ENCODE measurements at regions not wholly inside any gene's neighbourhood (a gene's known extent, or its start where the extent isn't known, plus 50 kb on each side); places are given as distances from the start of the nearest gene placed in this dataset.

GRCh38 chr2:117631152-117631945 lies 183.1 kb upstream of the DDX18 start:
- no peak for DNase-seq (ENCODE audit: low read depth, low spot score)
- intact Hi-C loops (cut with micrococcal nuclease) = no loop called here
- no peaks in the 10 kb centered on the region for H3K79me2 ChIP-seq (ENCODE audit: insufficient read depth, low read length)
- no peak overlapping the region for H2AFZ ChIP-seq (ENCODE audit: low read depth, low read length, poor library complexity, severe bottlenecking)
- TF ChIP-seq, protein P1, sequence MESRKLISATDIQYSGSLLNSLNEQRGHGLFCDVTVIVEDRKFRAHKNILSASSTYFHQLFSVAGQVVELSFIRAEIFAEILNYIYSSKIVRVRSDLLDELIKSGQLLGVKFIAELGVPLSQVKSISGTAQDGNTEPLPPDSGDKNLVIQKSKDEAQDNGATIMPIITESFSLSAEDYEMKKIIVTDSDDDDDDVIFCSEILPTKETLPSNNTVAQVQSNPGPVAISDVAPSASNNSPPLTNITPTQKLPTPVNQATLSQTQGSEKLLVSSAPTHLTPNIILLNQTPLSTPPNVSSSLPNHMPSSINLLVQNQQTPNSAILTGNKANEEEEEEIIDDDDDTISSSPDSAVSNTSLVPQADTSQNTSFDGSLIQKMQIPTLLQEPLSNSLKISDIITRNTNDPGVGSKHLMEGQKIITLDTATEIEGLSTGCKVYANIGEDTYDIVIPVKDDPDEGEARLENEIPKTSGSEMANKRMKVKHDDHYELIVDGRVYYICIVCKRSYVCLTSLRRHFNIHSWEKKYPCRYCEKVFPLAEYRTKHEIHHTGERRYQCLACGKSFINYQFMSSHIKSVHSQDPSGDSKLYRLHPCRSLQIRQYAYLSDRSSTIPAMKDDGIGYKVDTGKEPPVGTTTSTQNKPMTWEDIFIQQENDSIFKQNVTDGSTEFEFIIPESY (IDR thresholded peaks at IDR 0.05; ENCODE audit: extremely low read depth, insufficient replicate concordance, low read length) = no peak
- no peak for TF ChIP-seq EZH2 (IDR thresholded peaks at IDR 0.05)
- no peak for TF ChIP-seq MAX (IDR thresholded peaks at IDR 0.05)
- TF ChIP-seq POLR2A (IDR thresholded peaks at IDR 0.05; ENCODE audit: borderline replicate concordance, extremely low read depth, insufficient read depth, insufficient read length) = no peak
- no peak for TF ChIP-seq POLR2AphosphoS5 (IDR thresholded peaks at IDR 0.05; ENCODE audit: low read depth, low read length)
- TF ChIP-seq SIN3A (IDR thresholded peaks at IDR 0.05; ENCODE audit: low read depth) = no peak
- TF ChIP-seq SP1 (IDR thresholded peaks at IDR 0.05; ENCODE audit: low read depth) = no peak
- no peaks in the 10 kb centered on the region for H3K9me2 ChIP-seq (ENCODE audit: insufficient read depth)
- ATAC-seq = no peak
- no peak overlapping the region for H3K27ac ChIP-seq (ENCODE audit: low read depth, low read length)
- CTCF ChIA-PET = no interaction called here
- H3K36me3 ChIP-seq (ENCODE audit: control insufficient read depth in 1 of 2, insufficient read depth in 2 of 2, low read length in 2 of 2) = no peaks in the 10 kb centered on the region
- no peaks in the 10 kb centered on the region for H3K4me1 ChIP-seq (ENCODE audit: control insufficient read depth in 1 of 2, insufficient read depth in 2 of 2, low read length in 2 of 2)
- POLR2A ChIA-PET = no interaction called here
- RAD21 ChIA-PET (ENCODE audit: low non-redundant PET in 1 of 2, low total read pairs in 2 of 2, uncharacterized antibody in 2 of 2, unreplicated experiment in 2 of 2) = no interaction called here
- no peak overlapping the region for H3K4me2 ChIP-seq (ENCODE audit: low read length)
- H4K20me1 ChIP-seq (ENCODE audit: insufficient read depth) = no peaks in the 10 kb centered on the region
- no TSS peak for BruUV-seq (replicated peaks)
- H3K9ac ChIP-seq (ENCODE audit: low read length) = no peak overlapping the region
- H3K9me3 ChIP-seq (ENCODE audit: control insufficient read depth in 1 of 2, insufficient read depth in 1 of 2, low read depth in 1 of 2, low read length in 2 of 2) = no peaks in the 10 kb centered on the region
- no peaks in the 10 kb centered on the region for H3K27me3 ChIP-seq (ENCODE audit: insufficient read depth, low read length)
- no peak overlapping the region for H3K4me3 ChIP-seq (replicated peaks in 1 of 2; ENCODE audit: low read depth in 1 of 2, low read length in 2 of 2)

DNA sequence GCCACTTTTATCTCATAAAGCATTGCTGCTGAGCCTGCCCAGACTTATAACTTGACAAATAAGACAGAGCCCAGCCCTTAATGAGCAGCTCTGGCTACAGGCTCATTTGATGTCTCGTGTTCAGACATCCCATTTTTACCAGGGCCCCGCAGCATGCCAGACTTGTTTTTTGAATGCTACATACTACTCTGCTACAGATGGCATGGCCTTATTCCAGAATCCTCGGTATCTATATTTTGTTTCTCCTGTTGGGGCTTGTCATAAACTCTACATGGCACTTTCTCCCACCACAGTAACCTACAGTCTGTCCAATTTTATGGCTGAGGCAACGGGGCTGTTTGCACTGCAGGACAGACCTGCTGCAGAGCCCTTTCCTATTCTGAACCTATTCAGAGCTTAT lies 179.0 kb upstream of the DDX18 start:
- RAD21 ChIA-PET (ENCODE audit: low non-redundant PET in 1 of 2, low total read pairs in 2 of 2, uncharacterized antibody in 2 of 2, unreplicated experiment in 2 of 2) = no interaction called here
- H3K9me2 ChIP-seq (ENCODE audit: insufficient read depth) = no peaks in the 10 kb centered on the region
- intact Hi-C loops (cut with micrococcal nuclease) = no loop called here

More for the DNA sequence above, 179.0 kb upstream of the DDX18 start:
- ChIA-PET POLR2A (no interaction called here), CTCF (no interaction called here)
- H3K27ac ChIP-seq (ENCODE audit: low read depth, low read length) = no peak overlapping the region
- H3K36me3 ChIP-seq (ENCODE audit: control insufficient read depth in 1 of 2, insufficient read depth in 2 of 2, low read length in 2 of 2) = no peaks in the 10 kb centered on the region
- H3K4me2 ChIP-seq (ENCODE audit: low read length) = no peak overlapping the region
- no peak overlapping the region for H3K4me3 ChIP-seq (replicated peaks in 1 of 2; ENCODE audit: low read depth in 1 of 2, low read length in 2 of 2)
- BruUV-seq (replicated peaks) = no TSS peak
- ATAC-seq = no peak
- no peaks in the 10 kb centered on the region for H3K79me2 ChIP-seq (ENCODE audit: insufficient read depth, low read length)
- H4K20me1 ChIP-seq (ENCODE audit: insufficient read depth) = no peaks in the 10 kb centered on the region
- H3K9ac ChIP-seq (ENCODE audit: low read length) = no peak overlapping the region
- no peak for DNase-seq (ENCODE audit: low read depth, low spot score)
- H3K9me3 ChIP-seq (ENCODE audit: control insufficient read depth in 1 of 2, insufficient read depth in 1 of 2, low read depth in 1 of 2, low read length in 2 of 2) = no peaks in the 10 kb centered on the region
- no peaks in the 10 kb centered on the region for H3K27me3 ChIP-seq (ENCODE audit: insufficient read depth, low read length)
- TF ChIP-seq EZH2 (IDR thresholded peaks at IDR 0.05) (no peak), SP1 (IDR thresholded peaks at IDR 0.05; ENCODE audit: low read depth) (no peak), YY1 (IDR thresholded peaks at IDR 0.05; ENCODE audit: extremely low read depth, insufficient replicate concordance, low read depth, low read length) (no peak), ZFX (IDR thresholded peaks at IDR 0.05) (no peak), RAD21 (IDR thresholded peaks at IDR 0.05; ENCODE audit: low read depth) (no peak), EGR1 (IDR thresholded peaks at IDR 0.05; ENCODE audit: low read depth) (no peak), SRF (IDR thresholded peaks at IDR 0.05; ENCODE audit: low read depth) (no peak), POLR2A (IDR thresholded peaks at IDR 0.05; ENCODE audit: borderline replicate concordance, extremely low read depth, insufficient read depth, insufficient read length) (no peak)
- TF ChIP-seq, protein P2, sequence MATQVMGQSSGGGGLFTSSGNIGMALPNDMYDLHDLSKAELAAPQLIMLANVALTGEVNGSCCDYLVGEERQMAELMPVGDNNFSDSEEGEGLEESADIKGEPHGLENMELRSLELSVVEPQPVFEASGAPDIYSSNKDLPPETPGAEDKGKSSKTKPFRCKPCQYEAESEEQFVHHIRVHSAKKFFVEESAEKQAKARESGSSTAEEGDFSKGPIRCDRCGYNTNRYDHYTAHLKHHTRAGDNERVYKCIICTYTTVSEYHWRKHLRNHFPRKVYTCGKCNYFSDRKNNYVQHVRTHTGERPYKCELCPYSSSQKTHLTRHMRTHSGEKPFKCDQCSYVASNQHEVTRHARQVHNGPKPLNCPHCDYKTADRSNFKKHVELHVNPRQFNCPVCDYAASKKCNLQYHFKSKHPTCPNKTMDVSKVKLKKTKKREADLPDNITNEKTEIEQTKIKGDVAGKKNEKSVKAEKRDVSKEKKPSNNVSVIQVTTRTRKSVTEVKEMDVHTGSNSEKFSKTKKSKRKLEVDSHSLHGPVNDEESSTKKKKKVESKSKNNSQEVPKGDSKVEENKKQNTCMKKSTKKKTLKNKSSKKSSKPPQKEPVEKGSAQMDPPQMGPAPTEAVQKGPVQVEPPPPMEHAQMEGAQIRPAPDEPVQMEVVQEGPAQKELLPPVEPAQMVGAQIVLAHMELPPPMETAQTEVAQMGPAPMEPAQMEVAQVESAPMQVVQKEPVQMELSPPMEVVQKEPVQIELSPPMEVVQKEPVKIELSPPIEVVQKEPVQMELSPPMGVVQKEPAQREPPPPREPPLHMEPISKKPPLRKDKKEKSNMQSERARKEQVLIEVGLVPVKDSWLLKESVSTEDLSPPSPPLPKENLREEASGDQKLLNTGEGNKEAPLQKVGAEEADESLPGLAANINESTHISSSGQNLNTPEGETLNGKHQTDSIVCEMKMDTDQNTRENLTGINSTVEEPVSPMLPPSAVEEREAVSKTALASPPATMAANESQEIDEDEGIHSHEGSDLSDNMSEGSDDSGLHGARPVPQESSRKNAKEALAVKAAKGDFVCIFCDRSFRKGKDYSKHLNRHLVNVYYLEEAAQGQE (IDR thresholded peaks at IDR 0.05; ENCODE audit: low read depth) = no peak
- H3K4me1 ChIP-seq (ENCODE audit: control insufficient read depth in 1 of 2, insufficient read depth in 2 of 2, low read length in 2 of 2) = no peaks in the 10 kb centered on the region
- H2AFZ ChIP-seq (ENCODE audit: low read depth, low read length, poor library complexity, severe bottlenecking) = no peak overlapping the region
